ENCODE measurements at regions not wholly inside any gene's neighbourhood (a gene's known extent, or its start where the extent isn't known, plus 50 kb on each side); places are given as distances from the start of the nearest gene placed in this dataset.
"Not testable (repeated sequence)": the region's sequence is repeated elsewhere in the genome, so short reads cannot be mapped to it uniquely, and the experiment has no call there.

DNA sequence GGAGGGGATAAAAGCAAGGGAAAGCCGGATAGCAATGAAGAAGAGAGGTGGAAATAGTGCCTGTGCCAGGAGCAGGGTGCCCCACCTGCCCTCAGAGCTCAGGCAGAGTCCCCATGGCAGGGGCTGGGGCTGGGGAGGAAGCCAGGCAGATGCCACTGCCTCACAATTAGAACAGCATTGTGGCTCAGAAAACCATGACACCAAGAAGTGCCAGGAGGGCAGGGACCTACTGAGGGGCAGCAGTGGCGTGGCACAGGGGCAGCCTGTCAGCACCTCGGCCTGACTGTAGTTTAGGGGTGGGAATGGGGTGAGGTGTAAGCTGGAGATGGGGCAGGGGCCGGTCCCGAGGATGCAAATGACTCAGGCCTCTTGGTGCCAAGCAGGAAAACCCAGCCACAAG is 532.1 kb upstream of the B3GAT1 start:
- no peak for DNase-seq (ENCODE audit: low read depth in 2 of 2)

DNA sequence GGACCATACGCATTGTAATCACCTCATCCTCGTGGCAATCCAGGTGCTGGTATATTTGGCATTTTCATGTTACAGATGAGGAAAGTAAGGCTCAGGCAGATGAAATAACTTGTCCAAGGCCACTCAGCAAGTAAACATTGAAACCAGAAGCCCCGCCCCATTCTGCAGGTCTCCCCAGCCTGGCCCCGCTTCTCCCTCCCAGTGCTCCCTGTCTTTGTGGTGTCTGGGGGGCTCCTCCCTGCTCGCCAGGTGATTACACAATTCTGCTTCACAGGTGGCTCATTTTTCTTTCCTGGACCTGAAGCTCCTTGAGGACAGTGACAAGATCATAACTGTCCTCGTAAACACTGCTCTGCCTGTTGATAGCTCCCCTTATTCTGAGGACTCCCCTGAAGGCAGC is 531.5 kb upstream of the B3GAT1 start:
- DNase-seq (ENCODE audit: low read depth in 2 of 2) = no peak

DNA sequence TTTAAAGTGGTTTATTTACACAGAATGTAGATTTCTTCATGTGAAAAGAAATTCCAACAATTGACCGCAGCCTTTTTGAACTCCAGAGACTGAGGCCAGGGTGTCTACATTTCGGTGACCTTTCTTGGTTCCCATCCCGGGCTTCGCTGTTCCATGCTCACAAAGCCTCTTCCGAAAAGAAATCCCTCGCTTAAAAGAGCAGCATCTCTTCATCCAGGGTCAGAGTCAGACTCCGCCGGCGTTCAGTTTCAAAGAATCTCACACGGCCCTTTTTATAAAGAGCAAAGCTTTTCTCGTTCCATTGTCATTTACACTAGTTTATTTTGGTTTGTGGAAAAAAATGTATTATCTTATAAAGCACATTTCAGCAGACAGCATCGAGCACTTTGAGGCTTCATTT is 530.6 kb upstream of the B3GAT1 start:
- DNase-seq (ENCODE audit: low read depth in 2 of 2) = no peak

DNA sequence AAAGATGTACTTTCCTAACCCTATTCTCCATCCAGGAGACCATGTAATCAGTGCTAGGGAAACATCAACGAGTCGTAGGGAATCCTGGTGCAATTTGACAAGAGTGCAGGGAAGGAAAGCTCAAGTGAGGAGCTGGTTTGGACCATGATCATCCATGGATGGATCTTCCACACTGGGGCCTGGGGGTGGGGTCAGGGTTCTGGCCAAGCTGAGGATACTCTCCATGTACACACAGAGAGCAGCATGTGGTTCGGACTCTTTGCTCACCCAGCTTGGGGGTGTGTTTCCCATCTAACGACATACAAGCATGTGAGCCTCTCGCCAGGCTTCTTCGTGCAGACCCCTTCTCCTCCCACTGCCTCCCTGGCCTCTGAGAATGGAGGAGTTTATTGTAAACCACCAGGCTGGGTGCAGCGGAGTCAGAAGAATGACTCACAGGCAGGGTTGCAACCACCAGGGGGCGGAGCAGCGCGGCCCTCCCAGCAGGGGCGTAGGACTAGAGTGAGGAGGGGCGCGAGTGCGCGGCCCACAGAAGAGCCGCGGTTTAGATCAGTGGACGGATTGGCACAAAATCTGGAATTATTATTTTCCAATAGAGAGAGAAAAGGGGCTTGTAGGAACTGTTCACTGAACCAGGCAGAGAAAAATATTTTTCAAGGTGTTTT is 530.0 kb upstream of the B3GAT1 start:
- not testable (repeated sequence) for DNase-seq (ENCODE audit: low read depth in 2 of 2)

DNA sequence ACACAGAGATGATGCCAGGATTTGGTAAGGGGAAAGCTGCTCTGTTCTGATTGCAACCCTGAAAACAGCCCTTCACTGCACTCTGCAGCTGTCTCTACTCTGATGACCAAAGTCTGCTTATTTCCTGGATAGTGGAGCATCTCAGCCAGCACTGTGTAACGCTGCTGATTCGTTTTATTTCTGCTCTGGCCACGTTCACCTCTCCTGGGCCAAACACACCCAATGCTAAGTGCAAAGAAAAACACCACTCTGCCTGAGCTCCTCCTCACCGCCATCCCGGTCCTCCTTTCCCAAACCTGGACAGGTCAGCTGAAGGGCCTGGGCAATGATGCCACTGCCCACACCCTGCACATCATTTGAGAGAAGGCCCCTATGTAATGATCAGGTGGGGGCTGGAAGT is 529.3 kb upstream of the B3GAT1 start:
- no peak for DNase-seq (ENCODE audit: low read depth in 2 of 2)

DNA sequence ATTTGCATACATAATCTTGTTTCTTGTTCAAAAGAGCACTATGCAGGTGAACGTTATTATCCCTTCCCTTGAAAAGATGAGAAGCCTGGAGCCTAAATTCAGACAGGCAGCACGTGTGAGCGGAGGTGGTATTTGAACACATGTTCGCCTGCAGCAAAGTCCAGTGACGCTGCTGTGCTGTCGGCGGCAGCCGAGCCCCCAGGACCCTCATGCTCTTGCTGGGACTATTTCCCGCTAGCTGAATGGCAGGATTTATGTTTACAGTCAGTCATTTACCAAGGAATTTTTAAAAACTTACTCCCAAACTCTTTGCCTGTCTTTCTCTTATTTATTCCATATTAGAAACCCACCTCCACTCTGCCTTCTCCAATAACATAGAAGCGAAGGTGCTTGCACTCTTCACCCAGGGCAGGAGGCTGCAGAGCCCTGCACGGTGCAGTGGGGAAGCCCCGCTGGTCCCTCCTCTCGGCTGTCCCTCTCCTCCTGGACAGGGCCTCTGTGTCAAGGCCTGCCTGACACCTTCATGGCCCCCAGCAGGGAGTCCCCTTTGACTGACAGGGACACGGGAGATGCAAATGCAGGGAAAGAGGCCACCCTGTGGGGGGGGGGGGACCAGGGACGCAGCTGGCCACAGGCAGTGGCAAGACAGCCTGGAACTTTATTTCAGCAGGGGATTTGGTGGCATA is 528.5 kb upstream of the B3GAT1 start:
- DNase-seq (ENCODE audit: low read depth in 2 of 2) = no peak

DNA sequence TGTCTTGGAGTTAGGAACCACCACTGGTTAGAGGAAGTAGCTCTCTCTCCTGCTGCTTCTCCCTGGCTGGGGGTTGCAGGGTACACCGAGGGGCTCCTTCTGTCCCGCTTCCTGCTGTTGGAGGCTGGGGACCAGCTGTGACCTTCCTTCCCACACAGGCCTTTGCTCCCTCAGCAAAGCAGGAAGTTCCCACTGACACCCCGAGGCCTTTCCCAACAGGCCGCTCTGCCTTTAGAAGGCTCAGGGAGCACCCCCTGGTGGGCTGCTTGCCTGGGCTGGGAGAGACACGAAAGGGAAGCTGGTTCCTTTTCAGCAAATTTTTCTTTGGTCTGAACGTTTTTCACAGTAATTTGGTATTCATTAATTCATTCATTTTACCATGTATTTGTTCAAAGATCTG is 527.9 kb upstream of the B3GAT1 start:
- DNase-seq (ENCODE audit: low read depth in 2 of 2) = no peak

DNA sequence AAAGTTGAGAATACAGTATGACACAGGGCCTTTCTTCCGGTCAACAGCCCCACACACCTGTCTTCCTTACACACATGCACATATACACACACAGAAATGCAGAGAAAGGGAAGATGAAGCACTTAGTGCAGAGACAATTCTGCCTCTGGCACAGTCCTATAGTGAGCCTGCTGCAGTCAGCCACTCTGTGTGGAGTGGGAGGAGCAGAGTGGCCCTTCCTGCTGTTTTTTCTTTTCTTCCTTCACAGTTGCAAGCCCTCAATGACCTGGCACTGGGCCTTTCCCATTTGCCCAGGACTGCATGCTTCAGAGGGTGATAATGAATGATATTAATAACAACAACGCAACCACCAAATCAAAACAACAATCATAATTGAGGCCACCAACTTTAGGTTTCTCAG is 527.0 kb upstream of the B3GAT1 start:
- DNase-seq (ENCODE audit: low read depth in 2 of 2) = no peak

DNA sequence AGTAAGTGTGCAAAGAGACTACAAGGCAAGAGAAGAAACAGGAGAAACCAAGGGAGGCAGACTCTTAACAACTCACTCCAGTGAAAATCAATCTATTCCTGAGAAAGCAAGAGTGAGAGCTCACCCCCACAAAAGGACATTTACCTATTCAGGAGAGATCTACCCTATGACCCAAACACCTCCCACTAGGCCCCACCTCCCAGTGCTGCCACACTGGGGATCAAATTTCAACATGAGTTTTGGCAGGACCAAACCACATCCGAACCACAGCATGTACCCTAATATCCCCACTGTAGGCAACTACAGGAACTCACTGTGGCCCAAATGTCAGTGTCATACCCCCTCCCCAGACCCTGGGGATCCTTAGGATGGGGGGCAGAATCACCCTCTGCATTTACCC is 526.2 kb upstream of the B3GAT1 start:
- DNase-seq (ENCODE audit: low read depth in 2 of 2) = no peak

DNA sequence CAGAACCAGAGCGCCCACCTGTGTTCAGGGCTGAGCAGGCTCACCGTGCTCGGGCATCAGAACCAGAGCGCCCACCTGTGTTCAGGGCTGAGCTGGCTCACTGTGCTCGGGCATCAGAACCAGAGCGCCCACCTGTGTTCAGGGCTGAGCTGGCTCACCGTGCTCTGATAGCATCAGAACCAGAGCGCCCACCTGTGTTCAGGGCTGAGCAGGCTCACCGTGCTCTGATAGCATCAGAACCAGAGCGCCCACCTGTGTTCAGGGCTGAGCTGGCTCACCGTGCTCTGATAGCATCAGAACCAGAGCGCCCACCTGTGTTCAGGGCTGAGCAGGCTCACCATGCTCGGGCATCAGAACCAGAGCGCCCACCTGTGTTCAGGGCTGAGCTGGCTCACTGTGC is 525.2 kb upstream of the B3GAT1 start:
- DNase-seq (ENCODE audit: low read depth in 2 of 2) = not testable (repeated sequence)

DNA sequence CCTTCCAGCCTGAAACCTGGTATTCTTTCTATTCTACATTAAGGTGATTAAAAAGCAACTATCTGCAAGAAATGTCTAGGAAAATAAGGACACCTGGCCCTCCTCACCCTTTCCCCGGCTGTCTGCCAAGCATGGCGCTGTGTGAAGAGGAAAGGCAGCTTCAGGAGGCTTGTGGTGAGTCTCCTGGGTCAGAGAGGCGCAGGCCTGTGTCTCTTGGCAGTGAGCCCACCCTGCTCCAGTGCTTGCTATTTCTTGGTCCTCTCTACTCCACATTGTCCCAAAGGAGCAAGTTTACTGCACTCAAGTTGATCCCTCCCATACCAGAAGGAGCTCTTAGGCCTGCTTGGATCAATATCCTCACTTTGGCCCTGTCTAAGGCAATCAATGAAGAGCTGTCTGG is 520.7 kb upstream of the B3GAT1 start:
- DNase-seq (ENCODE audit: low read depth in 2 of 2) = no peak

DNA sequence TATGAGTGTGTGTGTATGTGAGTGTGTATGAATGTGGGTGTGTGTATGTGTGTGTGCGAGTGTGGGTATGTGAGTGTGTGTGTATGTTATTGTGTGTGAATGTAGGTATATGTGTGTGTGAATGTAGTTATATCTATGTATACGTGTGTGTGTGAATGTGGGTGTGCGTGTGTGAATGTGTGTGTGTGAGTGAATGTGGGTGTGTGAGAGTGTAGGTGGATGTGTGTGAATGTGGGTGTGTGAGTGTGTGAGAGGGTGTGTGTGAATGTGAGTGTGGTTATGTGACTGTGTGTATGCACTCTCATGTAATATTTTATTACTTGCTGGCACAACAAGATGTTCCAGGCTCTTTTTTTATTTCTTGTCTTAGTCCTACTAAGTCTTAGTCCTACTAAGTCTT is 513.4 kb upstream of the B3GAT1 start:
- DNase-seq (ENCODE audit: low read depth in 2 of 2) = no peak

DNA sequence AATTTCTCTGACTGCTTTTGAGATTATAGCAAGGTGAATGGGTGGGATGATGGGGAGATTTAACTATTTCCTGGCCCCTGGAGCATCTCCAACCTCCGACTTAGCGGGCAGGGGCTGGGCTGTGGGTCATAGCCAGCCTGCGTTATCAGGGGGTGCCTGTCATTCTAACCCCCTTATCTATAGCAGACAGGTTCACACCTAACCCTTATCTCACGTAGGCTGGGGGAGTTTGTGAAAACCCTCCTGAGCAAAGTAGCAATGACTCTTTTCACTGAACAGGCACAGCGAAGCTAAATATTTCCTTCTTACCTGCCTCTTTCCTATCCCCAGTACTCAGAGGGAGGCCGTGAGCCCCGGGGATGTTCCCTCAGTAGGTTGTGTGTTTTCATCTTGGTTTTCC is 511.4 kb upstream of the B3GAT1 start:
- no peak for DNase-seq (ENCODE audit: low read depth in 2 of 2)

DNA sequence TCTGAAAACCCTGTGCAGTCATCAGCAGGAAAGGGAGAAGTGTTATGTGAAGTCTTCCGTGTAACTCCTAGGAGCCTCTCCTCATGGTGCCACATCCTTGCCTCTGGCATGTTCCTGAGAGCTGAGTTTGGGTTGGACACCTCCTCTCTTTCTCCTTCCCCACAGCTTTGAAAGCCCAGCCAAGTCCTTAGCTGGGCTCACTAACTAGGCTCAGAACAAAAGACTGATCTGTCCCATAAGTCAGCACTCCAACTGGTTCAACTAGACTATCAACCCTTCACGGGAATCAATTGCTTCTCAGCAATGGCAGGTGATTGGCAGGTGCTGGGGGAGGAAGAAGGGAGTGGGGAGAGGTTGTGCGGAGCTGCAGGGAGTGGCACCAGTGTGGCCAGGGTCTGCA is 509.9 kb upstream of the B3GAT1 start:
- no peak for DNase-seq (ENCODE audit: low read depth in 2 of 2)

DNA sequence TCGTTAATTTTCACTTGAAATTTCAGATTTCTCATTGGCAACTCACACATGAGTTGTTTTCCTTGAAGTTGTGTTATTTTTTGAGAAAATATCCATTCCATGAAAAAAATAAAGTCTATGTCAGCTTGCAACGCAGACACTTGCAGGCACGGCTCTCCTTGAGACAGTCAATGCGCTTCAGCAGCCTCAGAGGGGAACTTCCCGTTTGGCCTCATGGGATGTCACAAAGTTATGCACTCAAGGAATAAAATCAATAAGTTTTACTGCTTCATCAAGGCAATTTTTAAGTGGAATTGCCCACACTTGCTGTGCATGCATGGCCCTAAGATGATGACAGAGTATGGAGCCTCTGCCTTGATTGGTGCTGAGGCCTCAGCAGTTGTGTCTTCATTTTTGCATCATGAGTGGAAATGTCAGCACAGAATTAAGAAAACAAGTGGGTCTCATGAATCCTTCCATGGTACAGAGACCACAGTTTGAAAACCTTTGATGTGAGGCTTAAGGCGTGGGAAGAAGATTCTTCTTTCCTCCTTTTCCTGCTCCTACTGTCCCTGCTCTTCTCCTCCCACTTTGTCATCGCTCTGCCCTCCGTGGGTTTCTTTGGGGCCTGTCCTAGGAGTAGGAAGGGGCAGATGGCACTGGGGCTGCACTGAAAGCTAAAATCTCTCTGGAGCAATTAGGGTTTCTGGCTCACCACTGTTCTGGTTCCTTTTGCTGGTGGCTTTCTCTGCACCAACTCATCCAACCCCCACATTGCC is 509.0 kb upstream of the B3GAT1 start:
- no peak for DNase-seq (ENCODE audit: low read depth in 2 of 2)

DNA sequence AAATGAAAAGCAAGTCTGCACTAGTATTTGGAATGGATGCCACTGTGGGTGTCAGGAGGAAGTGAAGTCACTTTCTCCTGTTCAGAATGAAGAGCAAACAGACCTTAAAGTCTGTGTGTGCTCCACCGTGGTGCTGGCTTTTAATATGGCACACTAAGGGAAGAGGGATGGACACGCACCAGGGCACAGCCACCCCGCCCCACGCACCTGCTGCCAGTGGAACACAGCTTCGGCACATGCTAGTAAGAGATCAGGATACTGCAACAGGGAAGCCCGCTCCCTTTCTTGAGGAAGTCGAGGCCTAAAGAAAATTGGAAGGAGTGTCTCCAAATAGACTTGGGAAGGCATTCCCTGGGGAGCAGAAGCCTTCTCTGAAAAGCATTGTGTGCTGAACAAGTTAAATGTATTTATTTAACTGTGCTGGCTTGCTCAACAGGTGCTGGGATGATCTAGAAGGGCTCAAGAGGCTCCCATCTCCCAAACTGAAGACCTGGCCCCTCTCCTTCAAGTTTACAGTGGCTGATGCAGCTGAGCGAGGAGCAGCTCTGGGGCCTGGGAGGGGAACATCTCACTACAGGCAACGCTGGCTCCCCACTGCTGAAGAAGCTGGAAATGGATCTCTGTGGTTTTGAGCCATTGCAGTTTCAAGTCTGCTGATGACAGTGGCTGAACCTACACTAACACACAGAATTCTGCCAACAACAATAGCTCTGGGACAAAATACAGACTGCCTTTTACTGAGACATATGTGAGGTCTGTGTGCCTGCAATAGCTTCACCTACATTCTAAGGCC is 504.6 kb upstream of the B3GAT1 start:
- DNase-seq (ENCODE audit: low read depth in 2 of 2) = no peak

DNA sequence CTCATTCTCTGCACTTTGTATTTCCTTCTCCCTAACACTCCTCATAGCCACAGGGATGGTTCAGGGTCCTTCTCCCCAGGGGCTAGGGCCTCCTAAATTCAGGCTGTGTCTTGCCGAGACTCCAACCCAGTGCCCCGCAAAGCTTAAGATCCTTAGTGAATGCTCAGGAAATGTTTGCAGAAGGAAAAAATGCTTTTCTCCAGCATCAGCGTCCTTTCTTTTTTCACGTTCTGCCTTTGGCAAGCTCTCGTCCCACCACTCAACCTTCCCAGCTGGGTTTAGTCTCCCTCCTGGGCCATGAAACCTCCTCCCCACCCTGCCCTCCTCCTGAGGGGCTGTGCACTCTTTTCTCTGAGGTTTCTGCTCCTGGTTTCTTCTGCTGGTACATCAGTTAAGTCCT is 503.8 kb upstream of the B3GAT1 start:
- DNase-seq (ENCODE audit: low read depth in 2 of 2) = no peak

DNA sequence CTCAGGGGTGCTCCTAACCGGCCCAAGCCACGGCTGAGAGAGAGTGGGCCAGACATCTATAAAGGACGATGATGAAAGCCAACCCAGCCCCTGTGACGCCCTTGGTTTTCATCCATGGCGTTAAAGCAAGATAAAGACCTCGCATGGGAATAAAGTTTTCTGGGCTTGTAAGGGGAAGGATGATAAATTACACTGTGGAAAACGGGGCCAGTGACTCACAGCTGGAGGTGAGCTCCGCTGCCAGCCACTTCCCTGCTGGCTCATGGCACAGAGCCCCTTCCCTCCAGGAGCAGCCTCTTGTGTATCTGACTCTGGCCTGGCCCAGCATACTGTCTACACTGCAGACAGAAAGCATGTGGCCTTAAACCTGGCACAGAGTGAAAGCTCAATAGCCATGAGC is 503.2 kb upstream of the B3GAT1 start:
- DNase-seq (ENCODE audit: low read depth in 2 of 2) = no peak

DNA sequence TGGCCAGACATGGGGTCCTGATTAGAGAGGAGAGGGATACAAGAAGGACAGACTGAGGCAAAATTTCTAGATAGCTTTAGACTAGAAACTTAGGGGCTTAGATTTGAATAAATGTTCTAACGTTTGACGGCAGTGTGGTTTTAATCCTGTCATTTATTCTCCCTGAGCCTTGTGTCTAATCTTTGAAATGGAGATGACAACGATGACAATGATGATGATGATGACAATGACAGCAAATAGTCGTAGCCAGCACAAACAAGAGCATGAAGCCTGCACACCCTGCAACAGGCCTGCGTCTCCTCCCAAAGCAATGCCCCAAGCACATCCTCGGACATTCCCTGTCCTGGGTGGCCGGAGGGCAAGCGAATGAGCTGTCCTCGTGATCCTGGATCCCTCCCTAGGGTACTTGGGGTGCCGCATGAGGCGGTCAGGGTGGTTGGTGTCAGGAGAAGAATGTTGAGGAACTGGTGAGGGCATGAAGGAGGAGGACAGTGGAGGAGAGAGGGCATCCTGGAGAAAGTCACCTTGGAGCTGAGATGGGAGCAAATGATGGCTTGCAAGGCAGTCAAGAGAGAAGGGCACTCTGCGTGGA is 502.1 kb upstream of the B3GAT1 start:
- no peak for DNase-seq (ENCODE audit: low read depth in 2 of 2)

DNA sequence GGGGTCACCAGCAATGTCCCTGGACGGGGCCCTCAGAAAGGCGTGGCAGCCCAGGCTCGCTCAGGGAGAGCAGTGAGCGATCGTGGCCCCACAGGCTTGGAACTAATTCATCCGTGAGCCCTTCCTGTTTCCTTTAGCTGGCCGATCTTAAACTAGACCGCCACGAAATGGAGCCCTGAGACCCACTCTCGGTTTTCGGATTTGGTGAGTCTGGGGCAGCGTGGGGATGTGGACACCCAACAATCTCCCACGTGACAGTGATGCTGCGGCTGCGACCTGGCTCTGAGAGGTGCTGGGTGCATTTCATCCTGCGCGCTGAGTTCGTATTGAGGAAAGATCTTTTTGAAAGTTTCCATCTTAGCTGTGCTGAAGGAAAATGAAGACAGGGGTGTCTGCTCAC is 501.3 kb upstream of the B3GAT1 start:
- no peak for DNase-seq (ENCODE audit: low read depth in 2 of 2)

DNA sequence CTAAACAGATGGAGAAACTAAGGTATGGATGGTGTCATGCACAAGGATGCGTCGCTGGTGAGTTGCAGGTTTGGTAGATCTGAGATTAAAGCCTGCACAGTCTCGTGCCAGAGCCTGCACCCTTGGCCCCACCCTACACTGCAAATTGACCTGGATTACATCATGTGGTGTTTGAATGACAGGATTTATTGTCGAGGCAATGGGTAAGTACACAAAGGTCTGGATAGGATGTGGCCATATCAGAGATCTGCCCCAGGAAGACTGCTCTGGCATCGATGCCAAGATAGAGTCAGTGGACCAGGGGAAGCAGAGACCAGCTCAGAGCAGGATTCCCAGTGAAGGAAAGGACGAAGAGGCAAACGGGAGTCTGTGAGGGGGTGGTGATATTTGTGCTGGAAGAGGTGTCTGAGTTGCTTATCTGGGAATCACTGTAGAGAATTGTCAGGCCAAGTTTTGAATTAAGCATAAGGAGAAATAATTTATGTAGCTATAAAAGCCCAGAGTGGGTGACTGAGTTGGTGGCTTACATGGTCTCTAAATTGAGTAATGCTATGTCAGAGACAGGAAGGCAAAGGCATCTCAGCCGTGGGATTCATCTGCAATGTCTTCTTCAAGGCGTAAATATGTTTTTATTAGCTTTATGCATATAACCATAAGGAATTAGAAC is 499.6 kb upstream of the B3GAT1 start:
- no peak for DNase-seq (ENCODE audit: low read depth in 2 of 2)
